ENCODE measurements at regions not wholly inside any gene's neighbourhood (a gene's known extent, or its start where the extent isn't known, plus 50 kb on each side); places are given as distances from the start of the nearest gene placed in this dataset.

GRCh38 chrX:39755143-39756032 is 342.4 kb downstream of the BCOR start:
- Histone ChIP-seq H3K4me2 (ENCODE audit: insufficient read depth, low read length) (peak overlapping the region; percentile 52; the same call in 1 of the 2 replicates), H3K4me1 (replicated peaks in 1 of 2; ENCODE audit: control insufficient read depth in 2 of 2, insufficient read depth in 2 of 2, low read length in 2 of 2) (peaks cover 12 to 18% of the 10 kb centered on the region in 2 experiments; a peak in 4 of 5 replicates), H2AFZ (ENCODE audit: low read depth, low read length) (peak overlapping the region; percentile 81), H3K27me3 (ENCODE audit: control insufficient read depth in 2 of 2, insufficient read depth in 2 of 2, low read length in 2 of 2) (no peaks in the 10 kb centered on the region; a peak in 1 of 5 replicates), H3K36me3 (ENCODE audit: control insufficient read depth, insufficient read depth, low read length) (no peaks in the 10 kb centered on the region), H4K20me1 (replicated peaks; ENCODE audit: control insufficient read depth, insufficient read depth, low read length) (no peaks in the 10 kb centered on the region), H3K4me3 (no peak overlapping the region), H3K9me3 (replicated peaks; ENCODE audit: control insufficient read depth, insufficient read depth, low read depth, low read length) (no peaks in the 10 kb centered on the region), H3K9ac (ENCODE audit: insufficient read depth in 1 of 2, low read depth in 2 of 2, low read length in 2 of 2) (peak overlapping the region in 1 of 2 experiments; percentile 71; a peak in 2 of 4 replicates), H3K9me1 (ENCODE audit: control insufficient read depth, insufficient read depth, low read length) (no peaks in the 10 kb centered on the region), H3K79me2 (ENCODE audit: control insufficient read depth, insufficient read depth, low read length) (no peaks in the 10 kb centered on the region), H3K27ac (ENCODE audit: extremely low read depth, low read depth, low read length) (peak overlapping the region; percentile 33; the same call in 1 of the 3 replicates)
- DNase-seq (ENCODE audit: extremely low read depth in 1 of 4, low spot score in 3 of 4) (peak; percentile 62 to 81 (median 72)), ATAC-seq (peak; percentile 85), FAIRE-seq (peak; percentile 83)
- WGBS (ENCODE audit: insufficient coverage, low coverage, missing lambda C conversion rate): 27% methylated on average over 21 of the region's 25 CpGs
- POLR2A ChIA-PET: no interaction called here
- intact Hi-C loops (cut with micrococcal nuclease) (no loop called here), in situ Hi-C loops (cut with MboI) (no loop called here)
- CTCF ChIA-PET (ENCODE audit: low intra/inter-chr PET ratio): no interaction called here
- no TSS peak for BruUV-seq (replicated peaks)
- no peak for TF ChIP-seq KAT2B (IDR thresholded peaks at IDR 0.05; ENCODE audit: low read depth, low read length)
- TF ChIP-seq ZKSCAN3 (CRISPR knock-in tag; IDR thresholded peaks at IDR 0.05): no peak
- no peak for TF ChIP-seq ZNF444 (CRISPR knock-in tag; IDR thresholded peaks at IDR 0.05)
- TF ChIP-seq ZNF324 (CRISPR knock-in tag; IDR thresholded peaks at IDR 0.05): no peak
- TF ChIP-seq XRCC4 (IDR thresholded peaks at IDR 0.05; ENCODE audit: extremely low read depth, insufficient read depth, insufficient read length): no peak
- no peak for TF ChIP-seq XRCC3 (IDR thresholded peaks at IDR 0.05)
- no peak for TF ChIP-seq DACH1 (IDR thresholded peaks at IDR 0.05; ENCODE audit: partially characterized antibody)
- TF ChIP-seq RUNX1 (IDR thresholded peaks at IDR 0.05; ENCODE audit: low read depth): no peak
- no peak for TF ChIP-seq BCOR (IDR thresholded peaks at IDR 0.05)
- no peak for TF ChIP-seq KLF13 (tag; IDR thresholded peaks at IDR 0.05; ENCODE audit: borderline replicate concordance, low read depth)
- no peak for TF ChIP-seq ZNF311 (CRISPR knock-in tag; IDR thresholded peaks at IDR 0.05)
- TF ChIP-seq NR0B1 (IDR thresholded peaks at IDR 0.05; ENCODE audit: partially characterized antibody): no peak
- no peak for TF ChIP-seq NCOR1 (IDR thresholded peaks at IDR 0.05)
- TF ChIP-seq ZNF384 (IDR thresholded peaks at IDR 0.05; ENCODE audit: low read depth, low read length): no peak
- no peak for TF ChIP-seq CEBPG (CRISPR knock-in tag; IDR thresholded peaks at IDR 0.05)
- no peak for TF ChIP-seq CEBPG (tag; conservative IDR thresholded peaks at IDR 0.05 in 1 of 2, IDR thresholded peaks at IDR 0.05 in 1 of 2)
- TF ChIP-seq GATAD2A (IDR thresholded peaks at IDR 0.05): no peak
- no peak for TF ChIP-seq ELF2 (CRISPR knock-in tag; IDR thresholded peaks at IDR 0.05)
- 0 out of 2 replicates have a peak, but pooled peaks have one; percentile 13 for TF ChIP-seq TCF3 (CRISPR knock-in tag; IDR thresholded peaks at IDR 0.05)
- TF ChIP-seq ZNF282 (CRISPR knock-in tag; IDR thresholded peaks at IDR 0.05): no peak
- TF ChIP-seq MAZ (CRISPR knock-in tag; conservative IDR thresholded peaks at IDR 0.05 in 1 of 2, IDR thresholded peaks at IDR 0.05 in 1 of 2): 0 out of 4 replicates have a peak, but pooled peaks of 1 of the 2 experiments have one; percentile 23
- no peak for TF ChIP-seq MED1 (CRISPR knock-in tag; IDR thresholded peaks at IDR 0.05; ENCODE audit: borderline replicate concordance)
- no peak for TF ChIP-seq STAG1 (CRISPR knock-in tag; IDR thresholded peaks at IDR 0.05; ENCODE audit: borderline replicate concordance)
